ENCODE measurements at regions not wholly inside any gene's neighbourhood (a gene's known extent, or its start where the extent isn't known, plus 50 kb on each side); places are given as distances from the start of the nearest gene placed in this dataset.

DNA sequence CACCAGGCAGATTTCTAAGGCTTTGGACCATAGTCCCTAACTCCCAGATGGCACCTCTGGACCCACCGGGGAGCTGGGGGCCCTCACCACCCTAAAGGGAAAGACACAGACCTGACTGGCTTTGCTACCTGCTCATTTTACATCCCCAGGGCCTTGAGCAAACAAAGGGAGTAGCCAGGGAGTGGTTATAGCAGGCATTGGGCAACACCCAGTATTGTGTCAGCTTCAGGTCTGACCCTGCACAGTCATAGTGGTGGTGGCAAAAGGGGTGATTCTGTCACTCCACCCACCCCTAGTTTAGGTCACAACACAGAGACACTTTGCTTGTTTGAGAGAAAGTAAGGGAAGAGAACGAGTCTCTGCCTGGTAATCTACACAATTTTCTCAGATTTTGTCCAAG is 352.5 kb downstream of the DIPK2A start:
- no peak for TF ChIP-seq CTCF (IDR thresholded peaks at IDR 0.05; ENCODE audit: poor library complexity, severe bottlenecking)
- TF ChIP-seq, protein P1, sequence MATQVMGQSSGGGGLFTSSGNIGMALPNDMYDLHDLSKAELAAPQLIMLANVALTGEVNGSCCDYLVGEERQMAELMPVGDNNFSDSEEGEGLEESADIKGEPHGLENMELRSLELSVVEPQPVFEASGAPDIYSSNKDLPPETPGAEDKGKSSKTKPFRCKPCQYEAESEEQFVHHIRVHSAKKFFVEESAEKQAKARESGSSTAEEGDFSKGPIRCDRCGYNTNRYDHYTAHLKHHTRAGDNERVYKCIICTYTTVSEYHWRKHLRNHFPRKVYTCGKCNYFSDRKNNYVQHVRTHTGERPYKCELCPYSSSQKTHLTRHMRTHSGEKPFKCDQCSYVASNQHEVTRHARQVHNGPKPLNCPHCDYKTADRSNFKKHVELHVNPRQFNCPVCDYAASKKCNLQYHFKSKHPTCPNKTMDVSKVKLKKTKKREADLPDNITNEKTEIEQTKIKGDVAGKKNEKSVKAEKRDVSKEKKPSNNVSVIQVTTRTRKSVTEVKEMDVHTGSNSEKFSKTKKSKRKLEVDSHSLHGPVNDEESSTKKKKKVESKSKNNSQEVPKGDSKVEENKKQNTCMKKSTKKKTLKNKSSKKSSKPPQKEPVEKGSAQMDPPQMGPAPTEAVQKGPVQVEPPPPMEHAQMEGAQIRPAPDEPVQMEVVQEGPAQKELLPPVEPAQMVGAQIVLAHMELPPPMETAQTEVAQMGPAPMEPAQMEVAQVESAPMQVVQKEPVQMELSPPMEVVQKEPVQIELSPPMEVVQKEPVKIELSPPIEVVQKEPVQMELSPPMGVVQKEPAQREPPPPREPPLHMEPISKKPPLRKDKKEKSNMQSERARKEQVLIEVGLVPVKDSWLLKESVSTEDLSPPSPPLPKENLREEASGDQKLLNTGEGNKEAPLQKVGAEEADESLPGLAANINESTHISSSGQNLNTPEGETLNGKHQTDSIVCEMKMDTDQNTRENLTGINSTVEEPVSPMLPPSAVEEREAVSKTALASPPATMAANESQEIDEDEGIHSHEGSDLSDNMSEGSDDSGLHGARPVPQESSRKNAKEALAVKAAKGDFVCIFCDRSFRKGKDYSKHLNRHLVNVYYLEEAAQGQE (IDR thresholded peaks at IDR 0.05; ENCODE audit: borderline replicate concordance): no peak
